Stimulated activated CD8-positive, alpha-beta memory T cell treated with anti-CD3 and anti-CD28 coated beads, Interleukin-12 subunit alpha, Interleukin-12 subunit beta, amount 100 ng/mL, for 24 hours (primary cell): ENCODE measurements at regions not wholly inside any gene's neighbourhood (a gene's known extent, or its start where the extent isn't known, plus 50 kb on each side); places are given as distances from the start of the nearest gene placed in this dataset.
"Not testable (repeated sequence)": the region's sequence is repeated elsewhere in the genome, so short reads cannot be mapped to it uniquely, and the experiment has no call there.

Experiments used
- DNase-seq: peaks from one replicate; pipeline ENCODE4 v3.0.0-alpha.2; 2020; ENCODE audit errors: extremely low read depth

DNA sequence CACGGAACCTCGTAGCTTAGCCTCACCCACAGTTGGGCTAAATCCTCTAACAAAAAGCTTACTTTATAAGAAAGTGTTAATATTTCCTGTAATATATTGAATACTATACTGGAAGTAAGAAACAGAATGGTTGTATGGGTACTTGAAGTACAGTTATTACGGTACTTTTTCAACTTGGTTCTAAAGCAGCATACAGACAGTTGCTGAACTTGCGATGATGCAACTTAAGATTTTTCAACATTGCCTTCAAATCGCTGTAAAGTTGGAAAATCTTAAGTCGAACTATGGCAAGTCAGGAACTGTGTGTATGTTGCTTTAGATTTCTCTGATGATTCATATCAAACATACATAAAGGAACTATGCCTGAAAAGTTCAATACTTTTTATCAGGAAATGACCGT lies 204.4 kb upstream of the C2CD4B start:
- DNase-seq: no peak

DNA sequence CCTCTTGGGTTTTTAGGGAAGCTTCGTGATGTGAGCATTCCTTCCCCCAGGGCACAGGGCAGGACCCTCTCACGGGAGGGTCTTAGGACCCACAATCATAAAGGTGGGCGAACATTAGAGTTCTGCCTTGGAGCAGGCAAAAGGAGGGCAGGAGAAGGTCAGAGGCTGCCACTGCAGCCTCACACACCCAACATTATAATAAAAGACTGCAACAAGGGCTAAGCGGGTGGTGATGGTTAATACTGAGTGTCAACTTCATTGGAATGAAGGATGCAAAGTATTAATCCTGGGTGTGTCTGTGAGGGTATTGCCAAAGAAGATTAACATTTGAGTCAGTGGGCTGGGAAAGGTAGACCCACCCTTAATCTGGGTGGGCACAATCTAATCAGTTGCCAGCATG lies 206.6 kb upstream of the C2CD4B start:
- DNase-seq: not testable (repeated sequence)

DNA sequence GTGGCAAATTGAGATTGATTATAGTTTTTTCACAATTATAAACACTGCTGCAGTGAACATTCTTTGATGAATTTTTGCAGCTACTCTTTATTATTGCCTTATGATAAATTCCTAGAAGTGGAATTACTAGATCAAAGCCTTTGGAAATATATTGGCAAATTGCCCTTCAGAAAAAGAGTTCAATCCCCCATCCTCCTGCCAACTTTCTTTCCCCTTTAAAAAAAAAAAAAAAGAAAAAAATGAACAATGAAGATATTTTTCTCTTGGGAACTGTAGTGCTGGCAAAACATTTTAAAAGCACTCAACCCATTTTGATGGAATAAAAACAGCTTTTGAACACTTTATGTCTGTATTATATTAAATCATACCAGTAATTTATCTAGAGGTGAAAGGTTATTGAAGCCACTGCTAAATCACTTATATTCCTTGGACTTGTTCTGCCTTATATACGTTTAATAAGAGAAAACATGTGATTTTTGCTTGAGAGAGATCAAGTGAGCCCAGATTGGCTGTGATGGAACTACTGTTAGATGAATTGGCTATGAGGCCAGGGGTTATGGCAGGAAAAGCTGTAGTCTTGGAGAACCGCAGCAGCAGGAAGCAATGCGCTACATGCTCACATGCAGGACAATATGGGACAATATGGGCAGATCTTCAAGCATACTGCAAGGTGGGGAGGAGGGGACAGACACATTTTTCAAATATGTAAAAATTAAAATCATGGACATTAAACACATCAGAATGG lies 212.8 kb upstream of the C2CD4B start:
- no peak for DNase-seq

DNA sequence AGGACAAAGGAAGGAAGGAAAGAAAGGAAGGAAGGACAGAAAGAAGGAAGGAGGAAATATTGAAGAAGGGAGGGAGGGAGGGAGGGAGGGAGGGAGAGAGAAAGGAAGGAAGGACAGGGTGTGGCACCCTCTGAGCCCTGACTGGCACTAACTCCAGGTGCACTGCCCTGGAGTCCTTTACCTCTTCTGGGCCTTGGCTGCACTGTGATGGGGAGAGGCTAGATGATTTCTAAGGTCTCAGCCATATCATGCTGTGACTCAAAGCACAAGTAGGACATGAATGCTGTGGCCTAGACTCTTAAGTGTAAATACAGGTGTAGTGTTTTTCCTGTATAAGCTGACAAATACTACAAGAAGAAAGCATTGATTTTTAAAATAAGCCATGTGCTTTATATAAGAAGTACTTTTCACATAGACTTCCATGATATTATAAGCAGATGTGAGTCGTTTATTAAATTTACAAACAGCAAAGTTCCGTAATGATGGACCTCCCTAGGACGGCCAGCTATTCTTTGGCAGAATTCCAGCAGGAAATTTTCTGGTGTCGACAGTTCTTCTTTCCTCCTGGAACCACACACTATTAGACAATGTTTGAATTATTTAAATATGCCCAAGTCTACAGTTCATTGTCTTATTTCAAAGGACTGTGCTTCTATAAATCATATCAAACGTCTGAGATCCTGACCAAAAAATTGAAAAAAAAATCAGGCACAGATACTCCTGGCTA lies 213.8 kb upstream of the C2CD4B start:
- DNase-seq: no peak

DNA sequence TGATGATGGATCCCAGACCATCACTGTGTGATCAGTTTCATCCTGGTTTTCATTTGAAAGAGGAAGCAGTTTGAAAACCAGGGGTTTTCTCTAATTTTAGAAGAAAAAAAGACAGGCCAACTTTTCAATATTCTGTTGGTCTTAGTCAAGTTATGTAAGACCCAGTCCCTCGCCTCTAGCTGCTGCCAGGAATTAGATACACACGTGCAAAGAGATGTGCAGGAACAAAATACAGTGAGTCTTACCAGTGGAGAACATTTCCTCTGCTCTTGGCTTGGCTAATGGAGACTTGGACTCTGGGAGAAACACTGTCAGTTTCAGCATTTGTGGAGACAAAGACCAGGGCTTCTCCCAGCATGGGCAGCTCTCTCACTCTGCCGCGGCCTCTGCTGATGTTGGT lies 214.9 kb upstream of the C2CD4B start:
- no peak for DNase-seq

DNA sequence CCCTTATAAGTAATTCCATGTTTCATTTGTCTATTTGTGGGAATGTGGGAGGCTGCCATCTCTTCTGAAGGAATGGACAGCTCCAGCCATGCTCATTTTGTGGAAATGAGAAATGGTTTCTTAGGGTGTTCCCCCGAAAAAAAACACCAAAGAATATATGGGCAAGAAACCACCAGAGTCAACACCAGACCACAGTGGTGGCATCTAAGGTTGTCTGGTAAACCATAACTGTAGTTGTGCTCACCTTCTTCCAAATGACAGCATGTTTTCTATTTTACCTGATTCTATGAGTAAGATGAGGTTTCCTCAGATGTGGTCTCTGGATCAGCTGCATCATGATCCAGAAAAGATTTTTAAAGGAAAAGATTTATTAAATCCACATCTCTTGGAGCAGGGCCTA lies 217.0 kb upstream of the C2CD4B start:
- DNase-seq: no peak

DNA sequence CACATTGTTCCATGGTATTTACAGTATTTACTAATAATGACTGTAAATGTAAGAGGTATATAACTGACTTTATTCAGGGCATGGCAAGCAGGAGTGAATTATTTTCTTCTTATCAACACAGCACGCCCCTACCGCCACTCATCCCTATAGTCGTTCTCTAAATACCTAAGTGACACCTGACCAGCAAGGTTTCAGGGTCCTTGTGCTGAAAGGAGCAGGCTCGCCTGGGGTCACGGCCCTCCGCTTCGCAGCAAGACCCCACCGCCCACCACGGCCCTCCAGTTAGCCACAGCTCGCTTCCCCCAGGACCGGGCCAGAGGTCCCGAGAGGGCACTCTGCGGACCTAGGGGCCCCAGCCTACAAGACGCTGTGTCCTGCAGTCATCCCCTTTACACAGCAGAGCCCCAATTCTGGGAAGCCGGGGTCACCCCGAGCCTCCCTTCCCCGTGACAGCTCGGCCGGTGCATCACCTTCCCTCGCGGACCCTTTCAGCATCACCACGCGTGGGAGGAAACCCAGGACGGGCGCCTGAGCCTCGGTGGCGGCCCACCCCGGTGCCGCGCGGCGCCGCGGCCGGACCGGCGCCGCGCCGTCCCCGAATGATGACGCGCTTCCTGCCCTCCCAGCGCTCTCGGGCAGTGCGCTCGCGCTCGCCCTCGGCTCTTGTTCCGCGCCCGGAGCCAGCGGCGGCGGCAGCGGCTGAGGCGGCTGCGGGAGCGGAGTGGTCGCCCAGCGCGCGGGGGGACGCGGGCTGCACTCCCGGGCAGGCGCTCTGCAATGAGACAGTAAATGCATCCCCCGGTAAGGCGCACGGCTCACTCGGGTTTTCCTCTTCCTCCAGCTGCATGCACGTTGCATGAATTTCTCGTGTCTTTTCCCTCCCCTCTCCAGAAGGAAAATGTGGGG lies 225.1 kb upstream of the C2CD4B start, which contains the start of gene TLN2:
Gene TLN2, plus strand, starts transcription at position 666 of the 906 bp plus-strand sequence.
- no peak for DNase-seq

DNA sequence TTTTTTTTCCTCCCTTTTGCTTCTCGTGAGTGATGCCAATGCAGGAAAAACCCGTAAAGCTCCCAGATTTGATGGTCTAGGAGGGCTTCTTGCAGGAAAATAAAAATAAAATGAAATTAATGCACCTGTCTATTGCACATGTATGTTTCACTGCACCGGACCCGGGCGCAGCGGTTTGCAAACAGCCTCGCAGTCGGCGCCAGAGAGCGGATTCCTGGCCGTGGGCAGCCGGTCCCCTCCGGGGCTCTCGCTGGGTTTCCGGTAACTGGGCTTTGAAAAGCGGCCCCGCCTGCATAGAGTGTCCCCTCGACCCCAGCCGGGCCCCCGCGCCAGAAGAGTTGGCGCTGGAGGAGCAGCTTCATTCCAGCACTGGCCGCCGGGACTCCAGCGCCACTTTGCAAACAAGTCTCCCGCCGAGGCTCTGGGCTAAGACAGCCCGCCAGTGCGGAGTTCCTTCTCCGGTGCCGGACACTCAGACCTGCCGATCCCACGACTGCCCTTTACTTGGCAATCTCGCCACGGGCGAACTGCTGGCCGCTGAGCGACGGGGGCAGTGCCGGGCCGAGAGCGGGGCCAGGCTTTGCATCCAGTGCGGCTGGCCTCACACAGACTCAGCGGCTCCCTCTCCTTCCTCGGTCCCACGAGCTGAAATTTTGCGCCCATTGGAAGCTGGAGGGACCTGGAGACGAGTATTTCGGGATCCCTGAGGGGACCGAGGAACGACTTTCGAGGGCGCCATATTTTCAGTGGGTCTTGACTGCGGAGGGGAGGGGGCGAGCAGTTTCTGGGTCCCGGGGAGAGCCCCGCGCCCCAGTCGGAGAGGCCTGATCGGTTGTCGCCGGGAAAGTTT lies 225.9 kb upstream of the C2CD4B start:
- DNase-seq: no peak

DNA sequence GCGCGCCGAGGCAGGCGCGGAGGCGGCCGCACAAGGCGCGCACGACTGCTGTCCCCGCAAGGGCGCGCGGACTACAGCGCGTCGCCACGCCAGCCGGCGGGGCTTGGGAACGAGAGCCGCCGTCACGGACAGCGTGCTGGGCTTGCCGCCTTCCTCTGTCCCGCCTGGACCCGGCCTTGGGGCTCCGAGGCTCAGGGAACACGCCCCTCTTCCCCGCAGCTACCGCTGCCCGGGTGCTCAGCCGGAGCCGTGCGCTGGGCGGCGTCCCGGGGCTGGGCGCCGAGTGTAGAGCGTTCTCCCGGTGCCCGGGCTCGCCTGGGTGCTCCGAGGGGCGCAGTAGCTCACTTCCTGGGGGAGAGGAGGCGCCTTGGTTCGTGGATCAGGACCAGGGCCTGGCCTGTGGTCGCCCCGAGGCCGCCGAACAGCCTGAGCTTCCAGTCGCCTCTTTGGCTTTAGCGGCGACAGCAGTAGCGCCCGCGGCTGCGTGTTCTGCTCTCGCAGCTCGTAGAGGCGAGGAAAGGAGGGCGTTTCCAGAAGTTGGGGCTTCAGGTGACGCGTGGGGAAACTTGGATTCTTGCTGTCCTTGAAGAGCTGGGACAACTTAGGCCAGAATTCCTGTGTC lies 226.7 kb upstream of the C2CD4B start:
- DNase-seq: no peak

DNA sequence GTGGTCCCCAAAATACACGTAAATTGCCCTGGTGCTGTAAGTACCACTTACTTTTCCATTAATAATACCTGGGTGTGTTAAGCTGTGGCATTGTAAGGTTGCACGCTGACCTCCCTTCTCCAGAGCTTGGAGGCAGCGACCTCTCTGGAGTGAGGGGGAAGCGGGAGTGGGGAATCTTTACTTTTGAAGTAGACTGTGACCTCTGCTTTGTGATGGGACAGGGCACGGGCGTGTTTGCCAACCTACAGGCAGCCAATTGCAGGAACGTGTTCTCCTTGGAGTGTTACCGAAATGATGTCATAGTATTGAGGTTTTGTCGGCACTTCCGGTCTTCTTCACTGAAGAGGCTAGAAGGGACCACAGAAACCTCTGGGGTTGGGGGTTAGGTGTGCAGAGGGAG lies 227.3 kb upstream of the C2CD4B start:
- no peak for DNase-seq

DNA sequence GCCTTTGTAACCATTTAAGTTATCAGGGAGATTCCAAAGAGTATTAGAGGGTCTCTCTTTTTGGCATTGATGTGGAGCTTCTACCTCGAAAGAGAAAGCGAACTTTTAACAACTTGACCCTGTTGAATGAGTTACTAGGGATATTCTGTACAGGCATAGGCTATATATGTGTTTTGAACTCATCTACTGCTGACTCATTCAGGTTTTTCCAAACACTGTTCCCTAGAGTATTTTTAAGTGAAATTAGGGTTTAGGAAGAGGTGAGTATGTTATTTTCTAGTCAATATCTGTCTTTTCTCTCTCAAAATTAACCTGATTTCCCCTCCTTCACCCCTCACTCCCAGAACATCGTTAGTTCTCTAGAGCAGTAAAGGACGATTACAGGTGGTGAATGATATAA lies 228.1 kb upstream of the C2CD4B start:
- no peak for DNase-seq

DNA sequence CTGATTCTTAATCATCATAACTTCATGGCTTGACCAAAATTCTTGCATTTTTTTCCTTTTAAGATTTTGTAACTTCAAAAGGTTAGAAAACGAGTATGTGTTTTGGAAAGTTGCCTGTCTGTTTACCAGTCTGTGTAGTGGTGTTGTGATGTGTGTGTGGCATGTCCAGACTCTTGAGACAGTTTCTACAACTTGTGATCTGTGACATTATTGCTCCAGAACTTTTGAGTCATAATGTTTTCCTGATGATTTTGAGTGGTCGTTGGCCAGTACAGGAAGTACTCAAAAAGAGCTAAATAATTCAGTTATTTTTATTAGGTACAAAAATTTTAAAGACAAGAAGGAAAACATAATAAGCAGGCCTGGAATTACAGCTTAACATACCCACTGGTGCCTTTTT lies 229.0 kb upstream of the C2CD4B start:
- no peak for DNase-seq

DNA sequence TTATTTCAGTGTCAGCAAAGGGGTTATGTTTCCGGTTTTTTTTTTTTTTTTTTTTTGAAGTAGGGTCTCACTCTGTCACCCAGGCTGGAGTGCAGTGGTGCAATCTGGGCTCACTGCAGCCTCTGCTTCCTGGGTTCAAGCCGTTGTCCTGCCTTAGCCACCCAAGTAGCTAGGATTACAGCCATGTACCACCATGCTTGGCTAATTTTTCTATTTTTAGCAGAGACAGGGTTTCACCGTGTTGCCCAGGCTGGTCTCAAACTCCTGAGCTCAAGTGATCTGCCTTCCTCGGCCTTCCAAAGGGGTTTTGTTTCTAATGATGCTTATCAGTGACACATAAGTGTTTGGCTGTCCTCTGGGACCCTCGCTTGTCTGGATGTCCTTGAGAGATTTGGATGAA lies 235.7 kb upstream of the C2CD4B start:
- DNase-seq: no peak

DNA sequence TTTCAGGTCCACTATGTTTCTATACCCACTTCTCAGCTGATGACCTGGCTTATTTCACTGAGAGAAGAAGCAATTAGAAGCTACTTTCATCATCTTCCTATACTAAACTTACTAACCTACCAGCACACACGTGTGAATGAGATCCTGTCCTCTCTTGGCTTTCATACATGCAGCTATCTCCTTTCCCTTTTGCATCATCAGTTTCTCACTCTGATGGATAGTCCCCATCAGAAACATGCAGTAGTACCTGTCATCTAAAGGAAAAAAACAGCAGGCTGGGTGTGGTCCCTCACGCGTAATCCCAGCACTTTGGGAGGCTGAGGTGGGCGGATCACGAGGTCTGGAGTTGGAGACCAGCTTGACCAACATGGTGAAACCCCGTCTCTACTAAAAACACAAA lies 237.6 kb upstream of the C2CD4B start:
- DNase-seq: no peak

DNA sequence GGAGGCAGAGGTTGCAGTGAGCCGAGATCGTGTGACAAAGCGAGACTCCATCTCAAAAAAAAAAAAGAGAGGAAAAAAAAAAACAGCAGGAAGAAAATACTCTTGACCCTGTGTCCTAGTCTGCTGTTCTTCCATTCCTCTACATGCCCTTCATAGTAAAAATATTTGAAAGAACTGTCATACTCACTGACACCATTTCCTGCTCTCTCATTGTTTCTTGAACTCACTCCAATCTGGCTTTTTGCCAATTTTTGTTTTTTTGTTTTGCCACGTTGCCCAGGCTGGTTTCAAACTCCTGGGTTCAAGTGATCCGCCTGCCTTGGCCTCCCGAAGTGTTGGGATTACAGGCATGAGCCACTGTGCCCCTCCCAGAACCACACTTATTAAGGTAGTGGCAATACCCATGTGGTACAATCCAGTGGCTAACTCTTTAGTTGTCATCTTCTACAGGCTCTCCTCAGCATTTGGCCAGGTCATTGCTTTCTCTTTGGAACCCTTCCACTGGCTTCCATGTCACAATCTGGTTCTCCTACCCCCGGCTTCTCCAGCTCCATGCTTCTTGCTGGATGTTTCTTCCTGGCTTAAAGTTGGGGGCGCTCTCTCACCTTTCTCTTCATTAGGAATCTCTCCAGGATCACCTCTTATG lies 238.2 kb upstream of the C2CD4B start:
- DNase-seq: no peak

DNA sequence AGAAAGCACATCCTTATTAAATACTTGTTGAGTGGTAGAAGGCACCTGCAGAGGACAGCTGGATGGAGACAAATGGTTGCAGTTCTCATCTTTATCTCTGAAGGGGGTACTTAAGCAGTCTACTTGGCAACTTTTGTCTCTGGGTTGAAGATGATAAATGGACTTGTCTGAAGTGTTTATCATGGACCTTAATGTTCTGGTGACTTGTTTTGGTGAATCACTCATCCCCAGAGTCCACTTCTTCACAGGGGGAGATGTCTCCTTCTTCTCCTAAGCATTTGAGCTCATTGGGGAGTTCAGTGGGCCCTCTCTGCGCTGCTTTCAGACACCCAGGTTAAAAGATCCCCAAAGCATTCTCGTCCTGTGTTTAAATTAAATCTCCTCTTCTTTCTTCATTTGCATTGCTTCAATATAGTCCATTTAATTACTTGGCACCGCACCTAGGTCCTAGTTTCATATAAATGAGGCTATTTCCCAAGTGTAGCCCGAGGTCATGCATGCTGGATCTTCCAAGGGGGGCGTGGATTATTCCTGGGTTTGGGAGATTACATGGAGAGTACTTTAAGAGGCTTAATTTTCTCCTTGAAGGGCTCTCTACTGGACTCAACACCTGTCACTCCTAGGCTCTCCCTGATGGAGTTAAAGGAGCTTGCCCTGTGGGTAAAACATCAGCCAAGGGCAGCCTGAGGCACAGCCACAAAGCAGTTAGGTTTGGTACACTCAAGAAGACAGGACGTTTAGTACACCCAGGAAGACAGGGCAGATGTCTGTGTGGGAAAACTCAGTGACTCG lies 239.3 kb upstream of the C2CD4B start:
- no peak for DNase-seq

DNA sequence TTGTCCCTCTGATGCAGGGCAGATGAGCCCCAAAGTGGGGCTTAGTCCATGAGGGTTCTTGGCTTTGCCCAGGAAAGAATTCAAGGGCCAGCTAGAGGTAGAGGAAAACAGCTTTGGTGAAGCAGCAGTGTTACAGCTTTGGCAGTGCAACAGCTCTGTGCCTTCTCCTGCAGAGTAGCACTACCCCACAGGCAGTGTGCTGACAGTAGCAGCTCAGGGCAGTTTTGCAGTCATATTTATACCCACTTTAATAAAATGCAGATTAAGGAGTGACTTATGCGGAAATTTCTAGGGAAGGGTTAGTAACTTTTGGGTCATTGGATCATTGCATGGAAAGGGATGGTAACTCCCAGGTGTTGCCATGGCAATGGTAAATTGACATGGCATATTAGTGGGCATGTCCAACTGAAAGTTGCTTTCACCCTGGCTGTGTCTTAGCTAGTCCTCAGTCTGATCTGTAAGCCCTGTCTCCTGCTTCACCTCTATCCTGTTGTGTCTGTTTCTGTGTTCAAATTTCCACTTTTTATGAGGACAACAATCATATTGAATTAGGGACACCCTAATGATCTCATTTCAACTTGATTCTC lies 241.3 kb upstream of the C2CD4B start:
- no peak for DNase-seq

DNA sequence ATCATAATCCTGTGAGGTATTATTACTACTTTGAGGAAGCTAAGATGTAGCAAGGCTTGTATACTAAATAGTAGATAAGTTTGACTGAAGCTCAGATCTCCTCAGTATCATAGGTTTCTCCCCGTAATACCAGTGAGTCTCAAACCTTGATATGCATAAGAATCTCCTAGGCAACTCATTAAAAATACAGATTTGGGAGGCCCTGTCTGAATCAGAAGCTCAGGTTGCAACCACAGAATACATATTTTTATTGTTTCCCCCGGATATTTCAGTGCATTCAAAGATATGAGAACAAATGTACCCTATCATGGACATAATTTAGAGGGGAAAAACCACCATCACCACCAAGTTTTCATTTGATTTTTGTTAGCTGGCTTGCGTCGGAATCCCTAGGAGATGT lies 242.1 kb upstream of the C2CD4B start:
- no peak for DNase-seq

DNA sequence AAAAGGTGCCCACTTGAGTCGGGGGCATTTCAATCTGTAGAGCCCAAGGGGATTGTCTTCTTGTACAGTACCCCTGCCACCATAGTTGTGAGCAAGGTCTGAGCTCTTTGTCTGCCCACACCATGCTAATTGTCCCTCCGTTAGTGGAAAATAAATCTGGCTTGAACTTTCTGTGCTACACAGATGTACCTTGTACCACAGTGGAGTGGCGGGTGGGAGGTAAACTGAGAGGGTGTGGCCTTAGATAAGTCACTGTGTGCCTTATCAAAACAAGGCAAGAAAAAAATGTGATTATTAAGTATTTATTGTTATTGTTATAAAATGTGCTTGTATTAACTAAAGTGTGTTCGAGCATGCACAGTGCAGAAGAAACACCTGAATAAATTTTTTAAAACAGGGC lies 242.9 kb upstream of the C2CD4B start:
- DNase-seq: no peak
